Activated T-helper 1 cell treated with anti-CD3 and anti-CD28 coated beads, Interleukin-12 subunit alpha, Interleukin-12 subunit beta, Interleukin-2, Interleukin-4 antibody, amounts not matched to agents 30 ng/mL and 10 ng/mL and 1 ng/mL, durations not matched to agents 14 hours and 24 hours and 36 hours (primary cell): ENCODE measurements at regions not wholly inside any gene's neighbourhood (a gene's known extent, or its start where the extent isn't known, plus 50 kb on each side); places are given as distances from the start of the nearest gene placed in this dataset.
"Not testable (repeated sequence)": the region's sequence is repeated elsewhere in the genome, so short reads cannot be mapped to it uniquely, and the experiment has no call there.

ENCODE experiments used
- DNase-seq: peaks from one replicate; pipeline ENCODE4 v3.0.0; 2021; ENCODE audit warnings: low spot score
- H3K27ac Mint-ChIP-seq: one replicate; pipeline ENCODE4 v1.8.0; 2021; ENCODE audit warnings: mild to moderate bottlenecking, mixed read lengths
- H3K27me3 Mint-ChIP-seq: one replicate; pipeline ENCODE4 v1.8.0; 2022; ENCODE audit warnings: mild to moderate bottlenecking, moderate library complexity, mixed read lengths; ENCODE audit not compliant: insufficient read depth
- H3K36me3 Mint-ChIP-seq: one replicate; pipeline ENCODE4 v1.8.0; 2021; ENCODE audit warnings: low read depth, mixed read lengths
- H3K4me1 Mint-ChIP-seq: one replicate; pipeline ENCODE4 v1.8.0; 2021; ENCODE audit warnings: low read depth, mixed read lengths
- H3K4me3 Mint-ChIP-seq: one replicate; pipeline ENCODE4 v1.8.0; 2021; ENCODE audit warnings: mild to moderate bottlenecking, moderate library complexity, mixed read lengths
- H3K9me3 Mint-ChIP-seq: one replicate; pipeline ENCODE4 v1.8.0; 2021; ENCODE audit warnings: mixed read lengths
- intact Hi-C: fragments of 100-400 bp; cut with micrococcal nuclease; formaldehyde crosslinking; loops from one replicate; pipeline ENCODE4 v1.15.1; 2024

GRCh38 chr13:99743094-99743493, 228.5 kb downstream of the ZIC5 start:
- Mint-ChIP-seq H3K36me3 (no peaks in the 10 kb centered on the region), H3K27ac (no peak overlapping the region), H3K9me3 (no peaks in the 10 kb centered on the region), H3K4me3 (no peak overlapping the region), H3K27me3 (peaks cover 13% of the 10 kb centered on the region), H3K4me1 (no peaks in the 10 kb centered on the region)
- intact Hi-C loops: no loop called here
- no peak for DNase-seq

- intact Hi-C loops: no loop called here
- peaks cover 13% of the 10 kb centered on the region for H3K27me3 Mint-ChIP-seq
- no peak overlapping the region for H3K27ac Mint-ChIP-seq
- H3K36me3 Mint-ChIP-seq: no peaks in the 10 kb centered on the region
- H3K4me3 Mint-ChIP-seq: no peak overlapping the region
- no peaks in the 10 kb centered on the region for H3K9me3 Mint-ChIP-seq
- no peak for DNase-seq
- H3K4me1 Mint-ChIP-seq: no peaks in the 10 kb centered on the region
These were observed 229.6 kb downstream of the ZIC5 start for GRCh38 chr13:99741960-99742359.

- H3K9me3 Mint-ChIP-seq: no peaks in the 10 kb centered on the region
- no peaks in the 10 kb centered on the region for H3K36me3 Mint-ChIP-seq
- peaks cover 13% of the 10 kb centered on the region for H3K27me3 Mint-ChIP-seq
- DNase-seq: no peak
- intact Hi-C loops: no loop called here
- no peaks in the 10 kb centered on the region for H3K4me1 Mint-ChIP-seq
- no peak overlapping the region for H3K4me3 Mint-ChIP-seq
- no peak overlapping the region for H3K27ac Mint-ChIP-seq
These were observed 231.2 kb downstream of the ZIC5 start for GRCh38 chr13:99740251-99740979.

- no peaks in the 10 kb centered on the region for H3K9me3 Mint-ChIP-seq
- no peaks in the 10 kb centered on the region for H3K4me1 Mint-ChIP-seq
- no peaks in the 10 kb centered on the region for H3K36me3 Mint-ChIP-seq
- intact Hi-C loops: no loop called here
- peaks cover 16% of the 10 kb centered on the region for H3K27me3 Mint-ChIP-seq
- H3K27ac Mint-ChIP-seq: no peak overlapping the region
- H3K4me3 Mint-ChIP-seq: no peak overlapping the region
- no peak for DNase-seq
These were observed 232.9 kb downstream of the ZIC5 start for GRCh38 chr13:99738626-99739025.

- Mint-ChIP-seq H3K36me3 (no peaks in the 10 kb centered on the region), H3K4me3 (no peak overlapping the region), H3K27me3 (peaks cover 19% of the 10 kb centered on the region), H3K27ac (no peak overlapping the region), H3K9me3 (no peaks in the 10 kb centered on the region), H3K4me1 (no peaks in the 10 kb centered on the region)
- DNase-seq: no peak
- intact Hi-C loops: no loop called here
These were observed 233.9 kb downstream of the ZIC5 start for GRCh38 chr13:99737481-99738245.

GRCh38 chr13:99736541-99736940, 235.0 kb downstream of the ZIC5 start:
- no peaks in the 10 kb centered on the region for H3K9me3 Mint-ChIP-seq
- intact Hi-C loops: no loop called here

GRCh38 chr13:99734013-99734693, 232.9 kb downstream of the TM9SF2 start:
- intact Hi-C loops: no loop called here
- Mint-ChIP-seq H3K36me3 (no peaks in the 10 kb centered on the region), H3K4me1 (no peaks in the 10 kb centered on the region), H3K4me3 (no peak overlapping the region), H3K9me3 (no peaks in the 10 kb centered on the region), H3K27me3 (peaks cover 5% of the 10 kb centered on the region), H3K27ac (no peak overlapping the region)
- no peak for DNase-seq

More at GRCh38 chr13:99736541-99736940, 235.0 kb downstream of the ZIC5 start:
- no peak for DNase-seq
- H3K4me3 Mint-ChIP-seq: no peak overlapping the region
- H3K27me3 Mint-ChIP-seq: peaks cover 15% of the 10 kb centered on the region
- H3K4me1 Mint-ChIP-seq: no peaks in the 10 kb centered on the region
- H3K36me3 Mint-ChIP-seq: no peaks in the 10 kb centered on the region
- H3K27ac Mint-ChIP-seq: no peak overlapping the region

- H3K36me3 Mint-ChIP-seq: no peaks in the 10 kb centered on the region
- H3K27me3 Mint-ChIP-seq: peaks cover 5% of the 10 kb centered on the region
- no peaks in the 10 kb centered on the region for H3K4me1 Mint-ChIP-seq
- DNase-seq: no peak
- intact Hi-C loops: no loop called here
- no peak overlapping the region for H3K4me3 Mint-ChIP-seq
- H3K9me3 Mint-ChIP-seq: no peaks in the 10 kb centered on the region
- H3K27ac Mint-ChIP-seq: no peak overlapping the region
These were observed 232.1 kb downstream of the TM9SF2 start for GRCh38 chr13:99733346-99733745.

- DNase-seq: no peak
- Mint-ChIP-seq H3K4me1 (no peaks in the 10 kb centered on the region), H3K4me3 (no peak overlapping the region), H3K9me3 (no peaks in the 10 kb centered on the region), H3K36me3 (no peaks in the 10 kb centered on the region), H3K27me3 (peaks cover 5% of the 10 kb centered on the region), H3K27ac (no peak overlapping the region)
- intact Hi-C loops: no loop called here
These were observed 230.5 kb downstream of the TM9SF2 start for GRCh38 chr13:99731747-99732146.

GRCh38 chr13:99730403-99730802, 229.1 kb downstream of the TM9SF2 start:
- Mint-ChIP-seq H3K4me1 (no peaks in the 10 kb centered on the region), H3K27me3 (peaks cover 5% of the 10 kb centered on the region), H3K9me3 (no peaks in the 10 kb centered on the region), H3K36me3 (no peaks in the 10 kb centered on the region), H3K4me3 (no peak overlapping the region), H3K27ac (no peak overlapping the region)
- intact Hi-C loops: no loop called here
- no peak for DNase-seq

- Mint-ChIP-seq H3K4me3 (no peak overlapping the region), H3K27me3 (peaks cover 5% of the 10 kb centered on the region), H3K4me1 (no peaks in the 10 kb centered on the region), H3K36me3 (no peaks in the 10 kb centered on the region), H3K9me3 (no peaks in the 10 kb centered on the region), H3K27ac (no peak overlapping the region)
- DNase-seq: no peak
- intact Hi-C loops: no loop called here
These were observed 228.5 kb downstream of the TM9SF2 start for GRCh38 chr13:99729745-99730144.

GRCh38 chr13:99727651-99728050, 226.4 kb downstream of the TM9SF2 start:
- DNase-seq, intact Hi-C loops, H3K4me1 Mint-ChIP-seq, H3K27me3 Mint-ChIP-seq, H3K36me3 Mint-ChIP-seq, H3K9me3 Mint-ChIP-seq, H3K4me3 Mint-ChIP-seq, H3K27ac Mint-ChIP-seq: not testable (repeated sequence)

GRCh38 chr13:99726282-99726894, 225.1 kb downstream of the TM9SF2 start:
- H3K4me1 Mint-ChIP-seq: no peaks in the 10 kb centered on the region
- intact Hi-C loops: no loop called here
- no peak for DNase-seq

More at GRCh38 chr13:99726282-99726894, 225.1 kb downstream of the TM9SF2 start:
- H3K36me3 Mint-ChIP-seq: no peaks in the 10 kb centered on the region
- H3K4me3 Mint-ChIP-seq: no peak overlapping the region
- no peaks in the 10 kb centered on the region for H3K9me3 Mint-ChIP-seq
- no peaks in the 10 kb centered on the region for H3K27me3 Mint-ChIP-seq
- H3K27ac Mint-ChIP-seq: no peak overlapping the region
